Esophagus squamous epithelium (tissue), 4 donors: ENCODE measurements at regions not wholly inside any gene's neighbourhood (a gene's known extent, or its start where the extent isn't known, plus 50 kb on each side); places are given as distances from the start of the nearest gene placed in this dataset.

Experiments
- CTCF ChIP-seq, 6 experiments: fragments of 450-650 bp in 4 of 6; fragments of 200-600 bp in 2 of 6; sonication (generic) in 2 of 6; IDR thresholded peaks; one replicate each; pipeline ENCODE4 v1.5.1; 2016 to 2019; ENCODE audit warnings: antibody characterized with exemption in 6 of 6, mild to moderate bottlenecking in 4 of 6, moderate library complexity in 4 of 6
- POLR2A ChIP-seq, 4 donors: fragments of 450-650 bp; IDR thresholded peaks; one replicate each; pipeline ENCODE4 v1.6.1; 2017; ENCODE audit warnings: antibody characterized with exemption in 4 of 4, mild to moderate bottlenecking in 4 of 4, moderate library complexity in 3 of 4

GRCh38 chr9:89912605-89912953, 307.8 kb downstream of the GADD45G start:
- TF ChIP-seq CTCF (IDR thresholded peaks at IDR 0.05) (no peak), POLR2A (IDR thresholded peaks at IDR 0.05) (no peak)
